ENCODE measurements at regions not wholly inside any gene's neighbourhood (a gene's known extent, or its start where the extent isn't known, plus 50 kb on each side); places are given as distances from the start of the nearest gene placed in this dataset.

DNA sequence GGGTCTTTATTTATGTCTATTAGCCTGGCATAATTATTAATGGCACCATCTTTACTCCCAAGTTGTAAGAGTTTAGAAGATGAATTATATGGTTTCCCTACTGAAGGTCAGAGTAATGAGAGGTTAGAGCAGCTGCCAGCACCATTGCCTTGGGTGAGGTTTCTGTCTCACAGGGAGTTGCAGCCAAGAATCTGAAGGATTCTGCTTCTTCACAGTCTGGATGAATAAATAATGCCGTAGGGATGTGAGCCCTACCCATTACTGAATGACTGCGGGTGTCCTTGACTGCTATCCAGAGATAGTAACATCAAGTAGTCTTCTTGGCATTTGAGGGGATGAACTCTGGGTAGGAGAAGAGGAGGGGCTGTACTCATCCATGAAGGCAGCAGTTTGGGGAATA lies 52.8 kb upstream of the SMIM36 start:
- TF ChIP-seq, protein P1, sequence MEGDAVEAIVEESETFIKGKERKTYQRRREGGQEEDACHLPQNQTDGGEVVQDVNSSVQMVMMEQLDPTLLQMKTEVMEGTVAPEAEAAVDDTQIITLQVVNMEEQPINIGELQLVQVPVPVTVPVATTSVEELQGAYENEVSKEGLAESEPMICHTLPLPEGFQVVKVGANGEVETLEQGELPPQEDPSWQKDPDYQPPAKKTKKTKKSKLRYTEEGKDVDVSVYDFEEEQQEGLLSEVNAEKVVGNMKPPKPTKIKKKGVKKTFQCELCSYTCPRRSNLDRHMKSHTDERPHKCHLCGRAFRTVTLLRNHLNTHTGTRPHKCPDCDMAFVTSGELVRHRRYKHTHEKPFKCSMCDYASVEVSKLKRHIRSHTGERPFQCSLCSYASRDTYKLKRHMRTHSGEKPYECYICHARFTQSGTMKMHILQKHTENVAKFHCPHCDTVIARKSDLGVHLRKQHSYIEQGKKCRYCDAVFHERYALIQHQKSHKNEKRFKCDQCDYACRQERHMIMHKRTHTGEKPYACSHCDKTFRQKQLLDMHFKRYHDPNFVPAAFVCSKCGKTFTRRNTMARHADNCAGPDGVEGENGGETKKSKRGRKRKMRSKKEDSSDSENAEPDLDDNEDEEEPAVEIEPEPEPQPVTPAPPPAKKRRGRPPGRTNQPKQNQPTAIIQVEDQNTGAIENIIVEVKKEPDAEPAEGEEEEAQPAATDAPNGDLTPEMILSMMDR (IDR thresholded peaks at IDR 0.05; ENCODE audit: partially characterized antibody, unreplicated experiment), result no peak
- no peak overlapping the region for H3K27ac Mint-ChIP-seq (ENCODE audit: unreplicated experiment)
- no peak for DNase-seq
- peaks cover 3% of the 10 kb centered on the region for H3K27me3 Mint-ChIP-seq (ENCODE audit: unreplicated experiment)
- no peaks in the 10 kb centered on the region for H3K9me3 Mint-ChIP-seq (ENCODE audit: unreplicated experiment)
- H3K4me3 Mint-ChIP-seq (ENCODE audit: unreplicated experiment), result no peak overlapping the region
- peaks cover 3% of the 10 kb centered on the region for H3K4me1 Mint-ChIP-seq (ENCODE audit: low read depth, unreplicated experiment)
- no peaks in the 10 kb centered on the region for H3K36me3 Mint-ChIP-seq (ENCODE audit: unreplicated experiment)

DNA sequence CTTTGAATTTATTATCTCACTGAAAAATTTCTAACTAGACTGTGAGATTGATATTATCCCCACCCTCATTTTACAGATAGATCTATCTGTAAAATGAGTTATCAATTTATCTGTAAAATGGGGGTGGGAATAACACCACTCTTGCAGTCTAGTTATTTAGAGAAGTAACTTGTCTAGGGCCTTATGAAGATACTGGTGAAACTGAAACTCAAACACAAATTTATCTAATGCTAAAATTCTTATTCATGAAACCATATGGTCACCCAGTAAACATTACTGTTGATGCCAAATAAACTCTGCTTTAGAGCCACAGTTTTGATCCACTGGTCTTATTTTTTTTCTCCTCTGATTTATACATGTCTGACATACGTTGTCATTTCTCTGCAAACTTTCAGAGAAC lies 52.1 kb upstream of the SMIM36 start:
- Mint-ChIP-seq H3K36me3 (ENCODE audit: unreplicated experiment) (no peaks in the 10 kb centered on the region), H3K27ac (ENCODE audit: unreplicated experiment) (no peak overlapping the region)
- no peak for DNase-seq

DNA sequence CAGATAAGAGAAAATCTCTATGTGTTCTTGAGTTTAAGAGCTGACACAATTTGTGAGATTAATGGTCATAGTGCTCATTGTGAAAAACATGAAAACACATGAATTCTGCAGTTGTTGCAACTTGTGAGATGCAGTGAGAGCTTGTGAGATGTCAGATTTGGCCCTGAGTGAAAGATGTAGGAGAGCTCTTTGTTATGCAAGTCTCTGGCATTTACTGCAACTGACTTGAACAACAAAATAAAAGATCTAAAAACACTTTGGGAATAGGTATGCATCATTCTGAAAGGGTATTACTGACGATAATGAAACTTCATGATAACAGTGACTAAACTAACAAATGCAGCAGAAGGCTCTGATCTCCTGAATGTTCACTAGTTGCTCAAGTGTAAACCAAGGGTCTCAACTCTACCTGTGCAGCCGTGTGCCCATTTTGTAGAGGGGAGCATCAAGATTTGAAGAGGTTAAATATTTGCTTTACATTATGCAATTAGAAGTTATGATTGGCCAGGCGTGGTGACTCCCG lies 50.8 kb upstream of the SMIM36 start:
- H3K27ac Mint-ChIP-seq (ENCODE audit: unreplicated experiment), result no peak overlapping the region
- H3K27me3 Mint-ChIP-seq (ENCODE audit: unreplicated experiment), result peaks cover 3% of the 10 kb centered on the region
- no peaks in the 10 kb centered on the region for H3K4me1 Mint-ChIP-seq (ENCODE audit: low read depth, unreplicated experiment)
- H3K9me3 Mint-ChIP-seq (ENCODE audit: unreplicated experiment), result no peaks in the 10 kb centered on the region
- TF ChIP-seq, protein P1 (IDR thresholded peaks at IDR 0.05; ENCODE audit: partially characterized antibody, unreplicated experiment), result no peak
- H3K4me3 Mint-ChIP-seq (ENCODE audit: unreplicated experiment), result no peak overlapping the region
- DNase-seq, result no peak
- H3K36me3 Mint-ChIP-seq (ENCODE audit: unreplicated experiment), result no peaks in the 10 kb centered on the region

More for the DNA sequence above, 52.1 kb upstream of the SMIM36 start:
- Mint-ChIP-seq H3K4me1 (ENCODE audit: low read depth, unreplicated experiment) (peaks cover 3% of the 10 kb centered on the region), H3K27me3 (ENCODE audit: unreplicated experiment) (peaks cover 3% of the 10 kb centered on the region), H3K9me3 (ENCODE audit: unreplicated experiment) (no peaks in the 10 kb centered on the region), H3K4me3 (ENCODE audit: unreplicated experiment) (no peak overlapping the region)
- TF ChIP-seq, protein P1 (IDR thresholded peaks at IDR 0.05; ENCODE audit: partially characterized antibody, unreplicated experiment), result no peak

DNA sequence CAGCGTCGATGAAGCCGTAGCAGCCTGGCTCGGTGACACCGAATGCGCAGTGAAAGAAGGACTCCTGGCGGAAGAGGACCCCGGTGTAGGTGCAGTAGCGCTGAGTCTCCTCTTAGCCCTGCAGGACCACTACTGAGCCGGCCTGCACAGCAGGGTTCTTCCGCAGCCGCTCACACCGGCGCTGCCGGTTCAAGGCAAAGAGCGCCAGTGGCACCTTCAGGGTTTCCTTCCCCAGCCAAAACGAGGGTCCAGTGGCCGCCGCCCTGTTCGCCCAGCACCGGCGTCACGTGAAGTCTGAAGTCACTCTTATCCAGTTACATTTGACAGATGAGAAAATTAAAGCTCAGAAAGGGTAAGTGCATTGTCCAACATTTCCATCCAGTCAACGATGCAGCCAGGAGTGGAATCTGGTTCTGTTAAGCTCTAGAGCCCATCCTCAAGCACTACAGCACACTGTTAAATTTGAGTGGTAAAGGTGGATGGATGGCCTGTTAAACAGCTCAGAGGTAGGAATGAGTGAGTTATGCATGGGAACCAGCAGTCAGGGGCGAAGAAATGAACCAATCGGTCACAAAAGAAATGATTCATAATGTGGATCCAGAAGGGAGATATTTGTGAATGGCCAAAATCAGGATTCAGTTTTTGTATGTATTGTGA lies 50.2 kb upstream of the SMIM36 start:
- Mint-ChIP-seq H3K27ac (ENCODE audit: unreplicated experiment) (no peak overlapping the region), H3K4me3 (ENCODE audit: unreplicated experiment) (no peak overlapping the region), H3K36me3 (ENCODE audit: unreplicated experiment) (no peaks in the 10 kb centered on the region), H3K4me1 (ENCODE audit: low read depth, unreplicated experiment) (no peaks in the 10 kb centered on the region), H3K27me3 (ENCODE audit: unreplicated experiment) (peaks cover 3% of the 10 kb centered on the region), H3K9me3 (ENCODE audit: unreplicated experiment) (no peaks in the 10 kb centered on the region)
- no peak for DNase-seq
- TF ChIP-seq, protein P1 (IDR thresholded peaks at IDR 0.05; ENCODE audit: partially characterized antibody, unreplicated experiment), result no peak

Measured in glutamatergic neuron (in vitro differentiated cells).